Omental fat pad (tissue), 3 donors: ENCODE measurements at regions not wholly inside any gene's neighbourhood (a gene's known extent, or its start where the extent isn't known, plus 50 kb on each side); places are given as distances from the start of the nearest gene placed in this dataset.

ENCODE experiments used
- ATAC-seq: fragments of 150-250 bp; one replicate; pipeline ENCODE4 v1.9.1; 2016; ENCODE audit warnings: mild to moderate bottlenecking, moderate library complexity; ENCODE audit not compliant: low FRiP score
- DNase-seq: peaks from one replicate; pipeline ENCODE4 v3.0.0-alpha.2; 2019; ENCODE audit warnings: low spot score
- TF ChIP-seq, protein P1 (sequence below), 3 donors: fragments of 450-650 bp; IDR thresholded peaks; one replicate each; pipeline ENCODE4 v1.5.1; 2016 to 2017; ENCODE audit warnings: antibody characterized with exemption in 3 of 3, mild to moderate bottlenecking in 3 of 3, moderate library complexity in 2 of 3

DNA sequence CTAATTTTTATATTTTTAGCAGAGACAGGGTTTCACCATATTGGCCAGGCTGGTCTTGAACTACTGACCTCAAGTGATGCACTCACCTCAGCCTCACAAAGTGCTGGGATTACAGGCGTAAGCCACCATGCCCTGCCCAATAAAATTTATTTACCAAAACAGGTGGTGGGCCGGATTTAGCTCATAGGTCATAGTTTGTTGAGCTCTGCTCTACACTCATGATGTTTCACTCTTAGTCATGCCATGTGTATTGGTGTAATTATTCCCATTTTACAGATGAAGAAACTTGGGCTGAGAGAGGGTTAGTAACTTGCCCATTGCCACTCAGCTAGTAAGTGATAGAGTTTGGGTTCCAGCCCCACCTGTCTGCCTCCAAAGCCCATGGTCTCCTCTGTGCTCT lies 93.1 kb upstream of the WWC1 start:
- ATAC-seq (no peak), DNase-seq (no peak)
- TF ChIP-seq, protein P1, sequence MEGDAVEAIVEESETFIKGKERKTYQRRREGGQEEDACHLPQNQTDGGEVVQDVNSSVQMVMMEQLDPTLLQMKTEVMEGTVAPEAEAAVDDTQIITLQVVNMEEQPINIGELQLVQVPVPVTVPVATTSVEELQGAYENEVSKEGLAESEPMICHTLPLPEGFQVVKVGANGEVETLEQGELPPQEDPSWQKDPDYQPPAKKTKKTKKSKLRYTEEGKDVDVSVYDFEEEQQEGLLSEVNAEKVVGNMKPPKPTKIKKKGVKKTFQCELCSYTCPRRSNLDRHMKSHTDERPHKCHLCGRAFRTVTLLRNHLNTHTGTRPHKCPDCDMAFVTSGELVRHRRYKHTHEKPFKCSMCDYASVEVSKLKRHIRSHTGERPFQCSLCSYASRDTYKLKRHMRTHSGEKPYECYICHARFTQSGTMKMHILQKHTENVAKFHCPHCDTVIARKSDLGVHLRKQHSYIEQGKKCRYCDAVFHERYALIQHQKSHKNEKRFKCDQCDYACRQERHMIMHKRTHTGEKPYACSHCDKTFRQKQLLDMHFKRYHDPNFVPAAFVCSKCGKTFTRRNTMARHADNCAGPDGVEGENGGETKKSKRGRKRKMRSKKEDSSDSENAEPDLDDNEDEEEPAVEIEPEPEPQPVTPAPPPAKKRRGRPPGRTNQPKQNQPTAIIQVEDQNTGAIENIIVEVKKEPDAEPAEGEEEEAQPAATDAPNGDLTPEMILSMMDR (IDR thresholded peaks at IDR 0.05) = no peak

DNA sequence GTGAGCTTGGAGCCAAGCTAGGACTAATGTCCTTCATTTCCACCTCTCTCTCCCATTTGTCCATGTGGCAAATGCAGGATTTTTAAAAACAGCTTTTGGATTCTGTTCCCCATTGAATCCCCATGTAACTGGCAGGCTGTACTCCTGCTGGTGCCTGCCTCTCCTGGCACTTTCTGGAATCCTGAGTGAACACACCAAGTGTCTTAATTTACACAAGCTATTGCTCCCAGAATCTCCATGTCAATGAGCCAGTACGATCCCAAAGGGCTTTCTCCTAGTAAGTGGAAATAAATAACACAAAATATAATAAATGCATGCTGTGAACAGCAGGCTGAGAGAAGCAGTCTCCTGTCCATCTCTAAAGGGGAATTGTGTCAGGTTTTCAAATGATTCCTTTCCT lies 88.4 kb upstream of the WWC1 start:
- TF ChIP-seq, protein P1 (IDR thresholded peaks at IDR 0.05) = no peak
- ATAC-seq (no peak), DNase-seq (no peak)

DNA sequence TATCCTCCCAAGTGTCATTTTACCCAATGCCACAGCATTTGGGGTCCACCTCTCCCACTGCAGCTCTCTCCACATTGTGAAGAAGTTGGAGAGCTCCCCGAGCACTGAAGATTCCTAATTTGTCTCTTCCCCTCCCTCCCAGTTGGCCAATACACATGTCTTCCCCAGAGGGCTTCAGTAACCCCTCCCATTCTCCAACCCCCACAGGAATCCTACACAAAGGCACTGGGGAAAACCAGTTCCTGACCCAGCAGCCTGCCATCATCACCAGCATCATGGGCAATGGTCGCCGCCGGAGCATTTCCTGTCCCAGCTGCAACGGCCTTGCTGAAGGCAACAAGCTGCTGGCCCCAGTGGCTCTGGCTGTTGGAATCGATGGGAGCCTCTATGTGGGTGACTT lies 87.3 kb upstream of the WWC1 start:
- TF ChIP-seq, protein P1 (IDR thresholded peaks at IDR 0.05) = no peak
- ATAC-seq (no peak), DNase-seq (no peak)

DNA sequence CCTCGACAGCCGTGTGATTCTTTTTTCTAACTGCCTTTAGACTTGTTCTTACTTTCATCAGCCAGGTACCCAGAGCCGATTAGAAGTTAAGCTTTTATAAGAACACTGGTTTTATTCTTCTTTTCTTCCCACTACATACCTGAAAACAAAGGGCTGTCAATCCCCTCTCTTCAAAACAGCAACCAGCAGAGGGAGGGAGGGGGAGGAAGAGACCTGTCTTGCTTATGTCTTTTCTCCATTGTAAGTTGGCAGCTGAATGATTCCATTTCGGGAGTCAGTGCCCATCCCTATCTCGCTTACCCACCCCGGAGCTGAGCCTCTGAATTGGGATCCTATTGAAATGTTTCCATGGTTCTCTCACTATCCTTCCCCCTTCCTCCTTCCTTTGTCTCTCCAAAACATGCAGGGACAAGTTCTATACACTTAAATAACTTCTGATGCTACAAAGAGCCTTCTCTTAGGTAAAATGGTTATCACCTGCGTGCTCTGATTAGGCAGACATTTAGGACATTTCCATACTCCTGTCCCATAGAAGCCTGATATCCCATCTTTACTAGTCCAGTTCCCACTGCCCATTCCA lies 83.9 kb upstream of the WWC1 start:
- TF ChIP-seq, protein P1 (IDR thresholded peaks at IDR 0.05) = no peak
- ATAC-seq (no peak), DNase-seq (no peak)

DNA sequence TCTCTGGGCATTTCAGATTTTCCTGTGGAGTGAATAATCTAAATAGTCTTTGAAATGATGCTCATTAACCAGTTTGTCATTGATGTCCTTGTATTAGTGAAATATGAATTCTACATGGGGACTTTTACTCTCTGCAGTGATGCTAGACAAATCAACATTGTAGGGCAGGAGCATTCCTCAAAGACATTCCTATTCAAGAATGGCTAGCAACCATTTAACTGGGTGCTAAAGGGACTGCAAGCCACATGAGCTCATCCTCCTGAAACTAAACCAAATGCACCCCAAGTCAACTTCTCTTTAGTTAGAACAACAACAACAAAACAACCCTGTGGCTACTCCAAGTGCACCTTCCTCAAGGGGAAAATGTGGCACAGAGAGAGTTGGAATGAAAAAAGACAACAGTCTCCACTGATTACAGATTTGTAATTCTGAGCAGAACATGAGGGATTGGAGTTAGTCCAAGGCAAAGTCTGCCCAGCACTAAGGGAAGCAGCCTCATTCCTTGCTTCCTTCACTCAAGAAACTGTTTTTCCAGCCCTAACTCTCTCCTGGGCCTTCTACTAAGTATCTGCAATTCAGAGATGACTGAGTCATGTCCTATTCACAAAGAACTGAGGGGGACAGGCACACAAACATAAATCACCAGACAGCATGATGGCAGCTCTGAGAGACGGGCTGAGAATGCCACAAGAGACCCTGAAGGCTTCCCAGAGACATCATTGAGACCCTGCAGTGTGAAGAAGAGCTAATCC lies 82.0 kb upstream of the WWC1 start:
- DNase-seq = no peak
- TF ChIP-seq, protein P1 (IDR thresholded peaks at IDR 0.05) = no peak
- ATAC-seq = no peak

DNA sequence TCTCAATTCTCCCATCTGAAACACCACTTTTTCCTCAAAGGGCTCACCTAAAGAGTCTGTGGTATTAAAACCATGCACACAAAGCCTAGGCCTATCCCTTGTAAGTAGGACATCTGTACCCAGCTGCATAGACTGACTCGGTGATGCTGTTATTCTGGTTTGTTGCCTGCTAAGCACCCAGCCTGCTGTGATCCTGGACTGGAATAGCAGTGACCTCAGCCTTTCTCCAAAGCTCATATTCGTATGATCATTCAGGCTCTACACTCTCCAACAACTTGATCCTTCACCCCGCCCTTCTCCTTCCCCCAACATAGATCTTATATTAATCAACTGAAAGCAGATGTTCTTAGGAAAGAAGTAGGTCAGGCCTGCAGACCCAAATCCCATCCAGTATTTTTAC lies 81.4 kb upstream of the WWC1 start:
- TF ChIP-seq, protein P1 (IDR thresholded peaks at IDR 0.05) = no peak
- DNase-seq (no peak), ATAC-seq (no peak)

DNA sequence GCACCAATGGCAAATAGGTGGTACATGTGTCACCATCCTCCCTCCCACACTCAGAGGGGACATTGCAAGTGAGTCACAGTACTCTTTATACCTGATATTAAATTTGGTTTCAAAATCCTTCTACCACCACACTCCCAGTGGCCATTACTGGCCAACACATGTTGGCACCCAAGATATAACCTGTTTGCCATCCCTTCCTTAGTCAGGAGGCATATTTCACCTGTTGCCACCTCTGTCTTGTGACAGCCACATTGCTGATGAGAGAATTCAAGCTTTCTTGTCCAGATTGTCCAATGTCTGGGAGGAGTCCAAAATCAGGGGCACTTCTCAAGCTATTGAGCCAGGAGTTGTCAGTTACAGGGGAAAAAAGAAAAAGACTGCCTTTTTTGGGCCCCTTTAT lies 80.2 kb upstream of the WWC1 start:
- DNase-seq = no peak
- ATAC-seq = no peak

More for the DNA sequence above, 80.2 kb upstream of the WWC1 start:
- TF ChIP-seq, protein P1 (IDR thresholded peaks at IDR 0.05) = no peak
